Erythroblast (primary cell): ENCODE measurements at regions not wholly inside any gene's neighbourhood (a gene's known extent, or its start where the extent isn't known, plus 50 kb on each side); places are given as distances from the start of the nearest gene placed in this dataset.

Experiments
- GATA1 ChIP-seq: IDR thresholded peaks from 2 replicates; pipeline ENCODE4 v1.6.1; 2011; ENCODE audit warnings: low read depth, mild to moderate bottlenecking, control low read depth, low read length, moderate library complexity
- POLR2A ChIP-seq: IDR thresholded peaks from 2 replicates; pipeline ENCODE4 v1.6.1; 2011; ENCODE audit warnings: mild to moderate bottlenecking, low read length

DNA sequence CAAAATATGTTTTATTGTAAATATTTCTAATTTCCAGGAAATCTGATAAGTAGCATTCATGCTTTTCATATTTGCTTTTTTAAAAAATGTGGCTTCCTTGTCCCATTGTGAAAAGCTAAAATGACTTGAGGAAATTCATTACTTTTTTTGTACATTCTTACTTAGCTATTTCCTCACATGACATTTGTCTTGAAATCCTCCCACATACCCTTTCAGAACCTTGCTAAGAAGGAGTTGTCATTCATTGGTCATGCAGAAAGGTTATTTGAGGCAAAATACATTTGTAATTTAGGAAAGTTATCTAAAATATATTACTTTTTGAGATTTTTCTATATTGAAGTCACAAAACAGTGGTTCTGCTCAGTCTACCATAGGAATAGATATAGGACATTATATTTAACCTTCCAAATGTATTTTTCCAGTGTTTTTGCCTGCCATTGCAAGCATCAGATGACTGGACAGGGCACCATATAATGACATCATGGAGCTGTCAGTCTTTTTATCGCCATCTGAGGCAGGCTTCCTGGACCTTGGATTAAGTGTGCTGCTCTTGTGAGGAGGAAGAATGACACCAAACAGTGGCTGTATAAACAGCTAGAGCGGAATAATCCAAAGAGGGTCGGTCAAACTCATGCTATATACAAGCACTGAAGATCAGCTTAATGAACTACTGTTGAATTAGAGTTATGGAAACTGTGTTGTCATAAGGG, 109.4 kb upstream of the HCRTR2 start:
- TF ChIP-seq POLR2A = no peak
- TF ChIP-seq GATA1 = no peak
